A549 (cell line): ENCODE measurements at regions not wholly inside any gene's neighbourhood (a gene's known extent, or its start where the extent isn't known, plus 50 kb on each side); places are given as distances from the start of the nearest gene placed in this dataset.

Experiments used
- ATAC-seq, 2 experiments: fragments of 200-7000 bp in 1 of 2; fragments of >200 bp in 1 of 2; cut with Nextera tagmentation in 1 of 2; cut with Tn5 transposase in 1 of 2; 3 replicates each; pipeline versions ENCODE4 v1.8.0 to v1.9.1; 2018 to 2020; ENCODE audit warnings: mild to moderate bottlenecking in 1 of 2, moderate library complexity in 1 of 2
- CTCF ChIA-PET: fragments of 300-600 bp; sonication (Branson Sonifier 250); formaldehyde crosslinking; extraction: SDS; loops from one replicate; lab custom pipeline; 2021; ENCODE audit warnings: antibody characterized with exemption, inconsistent platforms; lab: Yijun Ruan, JAX
- POLR2A ChIA-PET: fragments of 350-600 bp; formaldehyde crosslinking; extraction: SDS; loops from one replicate; lab custom pipeline; 2021; ENCODE audit warnings: antibody characterized with exemption, inconsistent platforms; lab: Yijun Ruan, JAX
- DNase-seq, 2 experiments: peaks; one replicate each; pipeline versions ENCODE4 v3.0.0 to v3.0.0-alpha.2; 2011 to 2016; ENCODE audit warnings: low read depth in 1 of 2, low spot score in 1 of 2
- FAIRE-seq: peaks from 2 replicates; lab custom pipeline; 2011; peaks lifted over from hg19 to GRCh38; lab: Jason Lieb, UNC
- H3K27ac ChIP-seq, 2 experiments: fragments of >200 bp; sonication (Bioruptor Twin); formaldehyde crosslinking; 3 replicates each; pipeline ENCODE4 v1.5.1; 2016 to 2017
- H3K4me1 ChIP-seq: fragments of >200 bp; sonication (Bioruptor Twin); formaldehyde crosslinking; 3 replicates; pipeline ENCODE4 v1.6.1; 2016
- H3K4me2 ChIP-seq: fragments of >200 bp; sonication (Bioruptor Twin); formaldehyde crosslinking; 3 replicates; pipeline ENCODE4 v1.6.1; 2016
- H3K4me3 ChIP-seq: fragments of >200 bp; sonication (Bioruptor Twin); formaldehyde crosslinking; 3 replicates; pipeline ENCODE4 v1.5.1; 2016
- H3K9me3 ChIP-seq: fragments of >200 bp; sonication (Bioruptor Twin); formaldehyde crosslinking; 3 replicates; pipeline ENCODE4 v1.6.1; 2016
- BCL3 ChIP-seq: fragments of >200 bp; sonication (Bioruptor Twin); formaldehyde crosslinking; IDR thresholded peaks from 3 replicates; pipeline ENCODE4 v1.6.1; 2016
- CTCF ChIP-seq: fragments of >200 bp; sonication (Bioruptor Twin); formaldehyde crosslinking; IDR thresholded peaks from 3 replicates; pipeline ENCODE4 v1.5.1; 2016
- ELK1 ChIP-seq: fragments of 150-350 bp; IDR thresholded peaks from 2 replicates; pipeline ENCODE4 v1.6.1; 2014; ENCODE audit warnings: low read depth, mild to moderate bottlenecking, low read length
- EP300 ChIP-seq, 2 experiments: fragments of >200 bp; sonication (Bioruptor Twin); formaldehyde crosslinking; IDR thresholded peaks; 2 replicates in 1 of 2; 3 replicates in 1 of 2; pipeline ENCODE4 v1.6.1; 2016 to 2017
- FOSL2 ChIP-seq, 2 experiments: fragments of 450-650 bp in 1 of 2; fragments of >200 bp in 1 of 2; sonication (Bioruptor Twin) in 1 of 2; formaldehyde crosslinking; IDR thresholded peaks; 2 replicates each; pipeline versions ENCODE4 v1.5.0 to v1.6.1; 2016 to 2020; ENCODE audit warnings: mild to moderate bottlenecking in 1 of 2, moderate library complexity in 1 of 2
- GATA3 ChIP-seq: IDR thresholded peaks from 2 replicates; pipeline ENCODE4 v1.6.1; 2012; ENCODE audit warnings: borderline replicate concordance
- HMGXB4 ChIP-seq: fragments of 250-450 bp; sonication (Bioruptor Pico); IDR thresholded peaks from 2 replicates; pipeline ENCODE4 v1.5.0; 2021; ENCODE audit warnings: mild to moderate bottlenecking, moderate library complexity, borderline replicate concordance
- HOXB13 ChIP-seq: fragments of 250-450 bp; sonication (Bioruptor Pico); IDR thresholded peaks from 2 replicates; pipeline ENCODE4 v1.5.0; 2020; ENCODE audit warnings: low read depth, mild to moderate bottlenecking, moderate library complexity
- HOXB5 ChIP-seq: fragments of 250-450 bp; sonication (Bioruptor Pico); IDR thresholded peaks from 2 replicates; pipeline ENCODE4 v1.5.0; 2020; ENCODE audit warnings: mild to moderate bottlenecking, moderate library complexity
- JUN ChIP-seq, 2 experiments: fragments of >200 bp; sonication (Bioruptor Twin); formaldehyde crosslinking; IDR thresholded peaks; 2 replicates in 1 of 2; 3 replicates in 1 of 2; pipeline ENCODE4 v1.6.1; 2016 to 2017
- JUNB ChIP-seq: fragments of >200 bp; sonication (Bioruptor Twin); formaldehyde crosslinking; IDR thresholded peaks from 2 replicates; pipeline ENCODE4 v1.6.1; 2016
- KDM5A ChIP-seq: fragments of 200-600 bp; sonication (generic); IDR thresholded peaks from 2 replicates; pipeline ENCODE4 v1.6.1; 2016; ENCODE audit warnings: antibody characterized with exemption, mild to moderate bottlenecking
- MAZ ChIP-seq: fragments of 150-350 bp; IDR thresholded peaks from 2 replicates; pipeline ENCODE4 v1.6.1; 2014; ENCODE audit warnings: antibody characterized with exemption, low read depth, low read length, borderline replicate concordance
- NFE2L2 ChIP-seq: fragments of 150-350 bp; conservative IDR thresholded peaks from 2 replicates; pipeline ENCODE4 v1.6.1; 2014; ENCODE audit warnings: low read length
- PHF8 ChIP-seq: fragments of 200-600 bp; sonication (generic); IDR thresholded peaks from 2 replicates; pipeline ENCODE4 v1.6.1; 2016; ENCODE audit warnings: low read depth, mild to moderate bottlenecking, antibody characterized with exemption, moderate library complexity, borderline replicate concordance
- REST ChIP-seq: fragments of 200-600 bp; sonication (generic); IDR thresholded peaks from 2 replicates; pipeline ENCODE4 v1.6.1; 2016; ENCODE audit warnings: antibody characterized with exemption, mild to moderate bottlenecking, moderate library complexity
- RFX5 ChIP-seq: fragments of 450-650 bp; IDR thresholded peaks from 2 replicates; pipeline ENCODE4 v1.7.1; 2014; ENCODE audit warnings: antibody characterized with exemption, mild to moderate bottlenecking, moderate library complexity
- ZFP36 ChIP-seq: fragments of 450-650 bp; IDR thresholded peaks from 2 replicates; pipeline ENCODE4 v1.6.1; 2014; ENCODE audit warnings: borderline replicate concordance; ENCODE audit not compliant: partially characterized antibody
- WGBS: methylation state at CpG from one replicate; pipeline ENCODE4 v1.1.6; 2017; ENCODE audit errors: missing lambda C conversion rate; 5-methylcytosine and 5-hydroxymethylcytosine counted together

GRCh38 chr5:2196989-2197619 is 314.4 kb upstream of the IRX4 start:
- CTCF ChIA-PET = no interaction called here
- 46% methylated on average over 18 of the region's 18 CpGs for WGBS
- Histone ChIP-seq H3K9me3 (0 out of 3 replicates have a peak, but pooled peaks cover 2% of the 10 kb centered on the region), H3K4me1 (no peaks in the 10 kb centered on the region), H3K4me2 (no peak overlapping the region), H3K4me3 (no peak overlapping the region), H3K27ac (no peak overlapping the region)
- ATAC-seq (no peak), FAIRE-seq (no peak), DNase-seq (no peak)
- POLR2A ChIA-PET = no interaction called here
- TF ChIP-seq ELK1 = no peak
- no peak for TF ChIP-seq EP300 (IDR thresholded peaks at IDR 0.05)
- no peak for TF ChIP-seq NFE2L2
- TF ChIP-seq GATA3 = no peak
- TF ChIP-seq RFX5 = no peak
- TF ChIP-seq JUNB = no peak
- no peak for TF ChIP-seq CTCF
- TF ChIP-seq JUN (IDR thresholded peaks at IDR 0.05) = no peak

GRCh38 chr5:2196416-2196815 is 313.7 kb upstream of the IRX4 start:
- H3K9me3 ChIP-seq = 0 out of 3 replicates have a peak, but pooled peaks cover 2% of the 10 kb centered on the region
- H3K27ac ChIP-seq = no peak overlapping the region
- ChIA-PET POLR2A (no interaction called here), CTCF (no interaction called here)
- H3K4me3 ChIP-seq = no peak overlapping the region
- DNase-seq (no peak), ATAC-seq (no peak), FAIRE-seq (no peak)
- TF ChIP-seq PHF8 = no peak
- TF ChIP-seq FOSL2 (IDR thresholded peaks at IDR 0.05) = no peak
- TF ChIP-seq FOSL2 (CRISPR knock-in tag; IDR thresholded peaks at IDR 0.05) = no peak
- no peak for TF ChIP-seq KDM5A
- no peak overlapping the region for H3K4me2 ChIP-seq
- 0% methylated on average over 9 of the region's 9 CpGs for WGBS
- H3K4me1 ChIP-seq = no peaks in the 10 kb centered on the region

- TF ChIP-seq MAZ (no peak), BCL3 (no peak), HOXB5 (CRISPR knock-in tag) (no peak), EP300 (IDR thresholded peaks at IDR 0.05) (no peak), HOXB13 (CRISPR knock-in tag) (no peak), REST (no peak), HMGXB4 (no peak), ZFP36 (no peak)
- CTCF ChIA-PET = no interaction called here
- whole genome bisulfite sequencing = 0% methylated on average over 2 of the region's 2 CpGs
These were observed 312.2 kb upstream of the IRX4 start for GRCh38 chr5:2194949-2195348.

More at GRCh38 chr5:2194949-2195348, 312.2 kb upstream of the IRX4 start:
- Histone ChIP-seq H3K4me1 (no peaks in the 10 kb centered on the region), H3K9me3 (0 out of 3 replicates have a peak, but pooled peaks cover 2% of the 10 kb centered on the region), H3K4me2 (no peak overlapping the region), H3K4me3 (no peak overlapping the region), H3K27ac (no peak overlapping the region)
- FAIRE-seq (no peak), ATAC-seq (no peak), DNase-seq (no peak)
- POLR2A ChIA-PET = no interaction called here
